PC-9 (cell line): ENCODE measurements at regions not wholly inside any gene's neighbourhood (a gene's known extent, or its start where the extent isn't known, plus 50 kb on each side); places are given as distances from the start of the nearest gene placed in this dataset.

Source experiments
- EZH2 ChIP-seq: fragments of 200-600 bp; sonication (generic); IDR thresholded peaks from 2 replicates; pipeline ENCODE4 v1.8.0; 2017; ENCODE audit warnings: antibody characterized with exemption, low read depth
- TF ChIP-seq, protein P1 (sequence below): fragments of 200-600 bp; sonication (generic); conservative IDR thresholded peaks from 2 replicates; pipeline ENCODE4 v1.6.1; 2017; ENCODE audit warnings: mixed run types, antibody characterized with exemption, mild to moderate bottlenecking, moderate library complexity

DNA sequence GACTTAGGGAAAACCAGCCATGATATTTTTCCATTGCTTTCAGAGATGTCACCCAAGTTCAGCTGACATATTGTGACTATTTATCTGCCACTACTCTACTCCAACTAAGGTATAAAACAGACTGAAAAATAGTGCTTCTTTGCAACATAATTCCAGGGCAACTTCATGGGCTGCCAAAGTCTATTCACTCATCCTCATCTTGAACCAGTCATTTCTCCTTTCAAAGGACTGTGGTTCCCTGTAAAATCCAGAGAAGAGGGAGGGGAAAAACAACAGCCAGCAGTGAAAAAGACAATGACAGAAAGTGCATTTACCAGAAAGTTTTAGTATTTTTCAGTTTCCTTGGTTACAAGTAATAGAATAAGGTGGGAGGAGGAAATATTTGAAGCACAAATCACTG is 191.1 kb downstream of the EFHB start:
- TF ChIP-seq, protein P1, sequence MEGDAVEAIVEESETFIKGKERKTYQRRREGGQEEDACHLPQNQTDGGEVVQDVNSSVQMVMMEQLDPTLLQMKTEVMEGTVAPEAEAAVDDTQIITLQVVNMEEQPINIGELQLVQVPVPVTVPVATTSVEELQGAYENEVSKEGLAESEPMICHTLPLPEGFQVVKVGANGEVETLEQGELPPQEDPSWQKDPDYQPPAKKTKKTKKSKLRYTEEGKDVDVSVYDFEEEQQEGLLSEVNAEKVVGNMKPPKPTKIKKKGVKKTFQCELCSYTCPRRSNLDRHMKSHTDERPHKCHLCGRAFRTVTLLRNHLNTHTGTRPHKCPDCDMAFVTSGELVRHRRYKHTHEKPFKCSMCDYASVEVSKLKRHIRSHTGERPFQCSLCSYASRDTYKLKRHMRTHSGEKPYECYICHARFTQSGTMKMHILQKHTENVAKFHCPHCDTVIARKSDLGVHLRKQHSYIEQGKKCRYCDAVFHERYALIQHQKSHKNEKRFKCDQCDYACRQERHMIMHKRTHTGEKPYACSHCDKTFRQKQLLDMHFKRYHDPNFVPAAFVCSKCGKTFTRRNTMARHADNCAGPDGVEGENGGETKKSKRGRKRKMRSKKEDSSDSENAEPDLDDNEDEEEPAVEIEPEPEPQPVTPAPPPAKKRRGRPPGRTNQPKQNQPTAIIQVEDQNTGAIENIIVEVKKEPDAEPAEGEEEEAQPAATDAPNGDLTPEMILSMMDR = no peak
- TF ChIP-seq EZH2 = no peak
